ENCODE measurements at regions not wholly inside any gene's neighbourhood (a gene's known extent, or its start where the extent isn't known, plus 50 kb on each side); places are given as distances from the start of the nearest gene placed in this dataset.

DNA sequence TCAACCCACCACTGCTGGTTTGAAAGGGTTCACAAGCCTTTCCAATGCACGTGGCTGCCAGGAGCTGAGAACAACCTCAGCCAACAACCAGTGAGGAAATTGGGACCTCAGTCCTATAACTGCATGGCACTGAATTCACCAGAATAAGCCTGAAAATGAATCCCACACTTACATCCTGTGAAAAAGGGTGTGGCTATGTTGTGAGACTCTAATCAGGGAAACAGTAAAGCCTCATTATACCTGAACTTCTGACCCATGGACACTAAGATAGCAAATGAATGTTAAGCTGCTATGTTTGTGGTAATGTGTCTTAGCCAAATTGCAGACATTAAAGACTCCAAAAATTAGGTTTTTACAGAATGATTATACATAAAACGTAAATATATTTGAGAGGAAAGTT is 515.8 kb downstream of the IRS1 start:
- TF ChIP-seq, protein P1, sequence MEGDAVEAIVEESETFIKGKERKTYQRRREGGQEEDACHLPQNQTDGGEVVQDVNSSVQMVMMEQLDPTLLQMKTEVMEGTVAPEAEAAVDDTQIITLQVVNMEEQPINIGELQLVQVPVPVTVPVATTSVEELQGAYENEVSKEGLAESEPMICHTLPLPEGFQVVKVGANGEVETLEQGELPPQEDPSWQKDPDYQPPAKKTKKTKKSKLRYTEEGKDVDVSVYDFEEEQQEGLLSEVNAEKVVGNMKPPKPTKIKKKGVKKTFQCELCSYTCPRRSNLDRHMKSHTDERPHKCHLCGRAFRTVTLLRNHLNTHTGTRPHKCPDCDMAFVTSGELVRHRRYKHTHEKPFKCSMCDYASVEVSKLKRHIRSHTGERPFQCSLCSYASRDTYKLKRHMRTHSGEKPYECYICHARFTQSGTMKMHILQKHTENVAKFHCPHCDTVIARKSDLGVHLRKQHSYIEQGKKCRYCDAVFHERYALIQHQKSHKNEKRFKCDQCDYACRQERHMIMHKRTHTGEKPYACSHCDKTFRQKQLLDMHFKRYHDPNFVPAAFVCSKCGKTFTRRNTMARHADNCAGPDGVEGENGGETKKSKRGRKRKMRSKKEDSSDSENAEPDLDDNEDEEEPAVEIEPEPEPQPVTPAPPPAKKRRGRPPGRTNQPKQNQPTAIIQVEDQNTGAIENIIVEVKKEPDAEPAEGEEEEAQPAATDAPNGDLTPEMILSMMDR (IDR thresholded peaks at IDR 0.05): no peak
- TF ChIP-seq POLR2A (IDR thresholded peaks at IDR 0.05): no peak

Measured in testis (tissue), 2 donors.